Loucy (cell line): ENCODE measurements at regions not wholly inside any gene's neighbourhood (a gene's known extent, or its start where the extent isn't known, plus 50 kb on each side); places are given as distances from the start of the nearest gene placed in this dataset.

Experiments used
- EZH2phosphoT487 ChIP-seq: fragments of 200-600 bp; IDR thresholded peaks from 2 replicates; pipeline ENCODE4 v1.6.1; 2018; ENCODE audit warnings: antibody characterized with exemption, mild to moderate bottlenecking, moderate library complexity, borderline replicate concordance
- TF ChIP-seq, protein P1 (sequence below): fragments of 200-600 bp; sonication (generic); conservative IDR thresholded peaks from 2 replicates; pipeline ENCODE4 v1.5.1; 2014; ENCODE audit warnings: mild to moderate bottlenecking, antibody characterized with exemption, low read length

DNA sequence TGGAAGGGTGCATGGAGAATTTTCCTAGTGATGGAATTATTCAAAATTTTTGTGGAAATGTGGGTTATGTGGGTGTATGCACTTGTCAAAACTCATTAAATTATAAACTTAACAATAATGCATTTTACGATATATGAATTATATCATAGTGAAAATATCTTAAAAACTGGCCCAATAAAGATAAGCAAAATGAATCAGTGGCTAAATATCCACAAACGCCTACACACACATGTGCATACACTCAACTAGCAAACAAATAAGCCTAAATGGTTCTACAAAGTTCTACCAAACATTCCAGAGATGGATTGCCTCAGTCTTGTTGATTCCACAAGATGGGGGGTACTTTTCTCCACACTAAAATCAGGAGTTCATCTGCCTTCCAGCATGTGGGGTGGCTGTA is 349.5 kb downstream of the TSHZ3 start:
- TF ChIP-seq, protein P1, sequence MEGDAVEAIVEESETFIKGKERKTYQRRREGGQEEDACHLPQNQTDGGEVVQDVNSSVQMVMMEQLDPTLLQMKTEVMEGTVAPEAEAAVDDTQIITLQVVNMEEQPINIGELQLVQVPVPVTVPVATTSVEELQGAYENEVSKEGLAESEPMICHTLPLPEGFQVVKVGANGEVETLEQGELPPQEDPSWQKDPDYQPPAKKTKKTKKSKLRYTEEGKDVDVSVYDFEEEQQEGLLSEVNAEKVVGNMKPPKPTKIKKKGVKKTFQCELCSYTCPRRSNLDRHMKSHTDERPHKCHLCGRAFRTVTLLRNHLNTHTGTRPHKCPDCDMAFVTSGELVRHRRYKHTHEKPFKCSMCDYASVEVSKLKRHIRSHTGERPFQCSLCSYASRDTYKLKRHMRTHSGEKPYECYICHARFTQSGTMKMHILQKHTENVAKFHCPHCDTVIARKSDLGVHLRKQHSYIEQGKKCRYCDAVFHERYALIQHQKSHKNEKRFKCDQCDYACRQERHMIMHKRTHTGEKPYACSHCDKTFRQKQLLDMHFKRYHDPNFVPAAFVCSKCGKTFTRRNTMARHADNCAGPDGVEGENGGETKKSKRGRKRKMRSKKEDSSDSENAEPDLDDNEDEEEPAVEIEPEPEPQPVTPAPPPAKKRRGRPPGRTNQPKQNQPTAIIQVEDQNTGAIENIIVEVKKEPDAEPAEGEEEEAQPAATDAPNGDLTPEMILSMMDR: no peak
- no peak for TF ChIP-seq EZH2phosphoT487
